Chondrocyte (in vitro differentiated cells): ENCODE measurements at regions not wholly inside any gene's neighbourhood (a gene's known extent, or its start where the extent isn't known, plus 50 kb on each side); places are given as distances from the start of the nearest gene placed in this dataset.

ENCODE experiments used
- DNase-seq: peaks from one replicate; pipeline ENCODE4 v3.0.0; 2021; ENCODE audit warnings: mixed read lengths, low spot score
- H3K27ac Mint-ChIP-seq: one replicate; pipeline ENCODE4 v1.8.0; 2021; ENCODE audit warnings: mild to moderate bottlenecking, moderate library complexity, mixed read lengths; ENCODE audit not compliant: unreplicated experiment
- H3K27me3 Mint-ChIP-seq: 2 replicates; pipeline ENCODE4 v1.8.0; 2021; ENCODE audit warnings: low read depth, mixed read lengths
- H3K36me3 Mint-ChIP-seq: 2 replicates; pipeline ENCODE4 v1.8.0; 2021; ENCODE audit warnings: low read depth, mixed read lengths
- H3K4me1 Mint-ChIP-seq: 2 replicates; pipeline ENCODE4 v1.8.0; 2021; ENCODE audit warnings: low read depth, mild to moderate bottlenecking, mixed read lengths
- H3K4me3 Mint-ChIP-seq: one replicate; pipeline ENCODE4 v1.8.0; 2021; ENCODE audit warnings: mild to moderate bottlenecking, moderate library complexity, mixed read lengths; ENCODE audit not compliant: unreplicated experiment
- H3K9me3 Mint-ChIP-seq: 2 replicates; pipeline ENCODE4 v1.8.0; 2021; ENCODE audit warnings: low read depth, mixed read lengths
- CTCF ChIP-seq: fragments of 200-600 bp; sonication (generic); IDR thresholded peaks from 2 replicates; pipeline ENCODE4 v1.5.0; 2021; ENCODE audit warnings: antibody characterized with exemption, mild to moderate bottlenecking, moderate library complexity

GRCh38 chr16:8323153-8323552 is 267.2 kb downstream of the TMEM114 start:
- Mint-ChIP-seq H3K27me3 (no peaks in the 10 kb centered on the region), H3K4me1 (no peaks in the 10 kb centered on the region), H3K9me3 (peaks cover 17% of the 10 kb centered on the region), H3K36me3 (no peaks in the 10 kb centered on the region), H3K27ac (no peak overlapping the region), H3K4me3 (no peak overlapping the region)
- TF ChIP-seq CTCF, result no peak
- DNase-seq, result no peak

- no peak overlapping the region for H3K4me3 Mint-ChIP-seq
- no peaks in the 10 kb centered on the region for H3K36me3 Mint-ChIP-seq
- no peak for TF ChIP-seq CTCF
- no peaks in the 10 kb centered on the region for H3K4me1 Mint-ChIP-seq
- no peak overlapping the region for H3K27ac Mint-ChIP-seq
- no peak for DNase-seq
- H3K9me3 Mint-ChIP-seq, result peaks cover 8% of the 10 kb centered on the region
- H3K27me3 Mint-ChIP-seq, result no peaks in the 10 kb centered on the region
These were observed 270.2 kb downstream of the TMEM114 start for GRCh38 chr16:8320131-8320530.

GRCh38 chr16:8310816-8311215 is 279.5 kb downstream of the TMEM114 start:
- H3K9me3 Mint-ChIP-seq, result peaks cover 16% of the 10 kb centered on the region
- no peak for DNase-seq
- no peaks in the 10 kb centered on the region for H3K4me1 Mint-ChIP-seq
- H3K36me3 Mint-ChIP-seq, result no peaks in the 10 kb centered on the region
- no peak overlapping the region for H3K27ac Mint-ChIP-seq
- H3K27me3 Mint-ChIP-seq, result no peaks in the 10 kb centered on the region
- no peak overlapping the region for H3K4me3 Mint-ChIP-seq
- no peak for TF ChIP-seq CTCF

GRCh38 chr16:8310323-8310722 is 280.0 kb downstream of the TMEM114 start:
- H3K36me3 Mint-ChIP-seq, result no peaks in the 10 kb centered on the region
- H3K27ac Mint-ChIP-seq, result no peak overlapping the region
- TF ChIP-seq CTCF, result no peak
- DNase-seq, result no peak
- H3K4me1 Mint-ChIP-seq, result no peaks in the 10 kb centered on the region
- H3K4me3 Mint-ChIP-seq, result no peak overlapping the region
- no peaks in the 10 kb centered on the region for H3K27me3 Mint-ChIP-seq
- H3K9me3 Mint-ChIP-seq, result peaks cover 20% of the 10 kb centered on the region

GRCh38 chr16:8305201-8305600 is 285.1 kb downstream of the TMEM114 start:
- no peak for DNase-seq
- no peak overlapping the region for H3K27ac Mint-ChIP-seq
- H3K4me1 Mint-ChIP-seq, result no peaks in the 10 kb centered on the region
- H3K9me3 Mint-ChIP-seq, result peaks cover 47% of the 10 kb centered on the region
- no peaks in the 10 kb centered on the region for H3K36me3 Mint-ChIP-seq
- no peaks in the 10 kb centered on the region for H3K27me3 Mint-ChIP-seq
- H3K4me3 Mint-ChIP-seq, result no peak overlapping the region
- TF ChIP-seq CTCF, result no peak
